SJSA1 (cell line): ENCODE measurements at regions not wholly inside any gene's neighbourhood (a gene's known extent, or its start where the extent isn't known, plus 50 kb on each side); places are given as distances from the start of the nearest gene placed in this dataset.
A peak's percentile ranks its signal among the peaks of the same experiment; 100 is the strongest.
"Not testable (repeated sequence)": the region's sequence is repeated elsewhere in the genome, so short reads cannot be mapped to it uniquely, and the experiment has no call there.

Experiments used
- DNase-seq, 2 experiments: peaks; one replicate each; pipeline ENCODE4 v3.0.0-alpha.2; 2015 to 2020; ENCODE audit warnings: low spot score in 2 of 2, low read depth in 1 of 2
- H3K27ac ChIP-seq: fragments of 250-450 bp; sonication (Bioruptor Pico); 2 replicates; pipeline ENCODE4 v1.5.1; 2020; ENCODE audit warnings: mild to moderate bottlenecking, moderate library complexity
- H3K27me3 ChIP-seq: fragments of 250-450 bp; sonication (Bioruptor Pico); replicated peaks from 2 replicates; pipeline ENCODE4 v1.5.1; 2020; ENCODE audit warnings: mild to moderate bottlenecking, moderate library complexity
- H3K36me3 ChIP-seq: fragments of 250-450 bp; sonication (Bioruptor Pico); 2 replicates; pipeline ENCODE4 v1.5.1; 2020; ENCODE audit warnings: mild to moderate bottlenecking
- H3K4me1 ChIP-seq: fragments of 250-450 bp; sonication (Bioruptor Pico); replicated peaks from 2 replicates; pipeline ENCODE4 v1.6.1; 2021; ENCODE audit warnings: mild to moderate bottlenecking
- H3K4me3 ChIP-seq: fragments of 250-450 bp; sonication (Bioruptor Pico); 2 replicates; pipeline ENCODE4 v1.5.1; 2020; ENCODE audit warnings: mild to moderate bottlenecking
- H3K9me3 ChIP-seq: fragments of 250-450 bp; sonication (Bioruptor Pico); replicated peaks from 2 replicates; pipeline ENCODE4 v1.5.1; 2020; ENCODE audit warnings: mild to moderate bottlenecking

DNA sequence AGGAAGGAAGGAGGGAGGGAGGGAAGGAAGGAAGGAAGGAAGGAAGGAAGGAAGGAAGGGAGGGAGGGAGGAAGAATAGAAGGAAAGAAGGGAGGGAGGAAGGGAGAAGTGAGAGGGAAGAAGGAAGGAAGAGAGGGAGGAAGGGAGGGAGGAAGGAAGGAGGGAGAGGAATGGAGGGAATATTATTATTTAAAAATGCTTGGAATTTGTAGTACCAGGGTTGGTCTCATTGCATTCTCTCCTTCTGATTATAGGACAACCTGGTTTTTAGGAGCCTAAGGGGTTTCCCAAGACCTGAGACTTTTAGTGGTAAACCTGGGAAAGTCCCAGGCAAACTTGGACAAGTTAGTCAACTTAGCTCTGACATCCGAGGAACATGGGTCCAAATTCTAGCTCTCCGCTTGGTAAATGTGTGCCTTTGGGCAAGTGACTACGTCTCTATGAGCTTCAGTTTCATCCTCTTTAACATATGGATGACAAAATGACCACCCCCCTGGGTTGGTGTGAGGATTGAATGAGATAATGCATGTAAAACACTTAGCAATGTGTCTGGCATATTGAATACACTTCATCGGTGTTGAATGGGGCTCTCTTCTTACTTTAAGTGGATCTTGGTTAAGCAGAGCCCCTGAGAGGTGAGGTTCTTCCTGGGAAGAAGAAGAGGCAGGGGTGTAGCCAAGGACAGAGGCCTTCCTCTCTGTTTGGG, 690.7 kb upstream of the TBX3 start:
- Histone ChIP-seq H3K27me3 (no peaks in the 10 kb centered on the region), H3K27ac (peak overlapping the region; percentile 82), H3K9me3 (no peaks in the 10 kb centered on the region), H3K4me1 (peaks cover 16% of the 10 kb centered on the region), H3K4me3 (no peak overlapping the region), H3K36me3 (no peaks in the 10 kb centered on the region)
- DNase-seq, result no peak

DNA sequence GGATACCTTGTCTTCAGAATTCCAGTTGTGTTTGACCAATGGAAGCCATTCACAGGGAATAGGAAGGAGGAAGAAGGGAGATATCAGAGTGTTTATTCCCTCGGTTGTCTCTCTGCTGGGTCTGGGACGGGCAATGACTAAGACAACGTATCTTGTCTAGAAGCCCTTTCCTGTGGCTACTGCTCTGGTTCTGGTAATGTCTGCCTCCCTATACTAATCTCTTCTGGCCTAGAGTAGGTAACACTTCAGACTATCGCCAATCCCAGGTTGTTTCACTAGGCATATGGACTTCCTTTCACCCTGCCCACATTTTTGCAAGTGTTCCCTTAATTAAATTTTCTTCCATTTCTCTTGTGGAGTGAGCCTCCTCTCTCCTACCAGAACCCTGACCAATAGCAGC, 687.7 kb upstream of the TBX3 start:
- Histone ChIP-seq H3K27me3 (no peaks in the 10 kb centered on the region), H3K27ac (no peak overlapping the region), H3K4me1 (peaks cover 16% of the 10 kb centered on the region), H3K9me3 (no peaks in the 10 kb centered on the region), H3K4me3 (no peak overlapping the region), H3K36me3 (no peaks in the 10 kb centered on the region)
- no peak for DNase-seq

DNA sequence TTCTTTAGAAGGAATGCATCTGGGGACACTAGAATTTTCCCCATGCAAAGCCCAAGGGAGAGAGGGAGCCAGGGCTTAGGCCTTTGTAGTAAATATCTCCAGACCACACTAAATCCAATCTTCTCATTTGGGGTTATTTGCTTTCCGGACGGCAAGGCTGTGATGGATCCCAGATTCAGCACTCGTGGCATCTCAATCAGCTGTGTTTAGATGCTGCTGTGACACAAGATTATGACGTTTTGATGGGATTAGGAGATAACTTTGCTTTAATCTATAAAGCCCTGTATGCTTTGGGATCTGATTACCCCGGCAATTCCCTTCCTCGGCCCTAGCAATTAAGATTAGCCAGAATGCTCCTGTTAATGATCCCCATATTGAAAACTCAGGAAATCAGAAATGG, 686.7 kb upstream of the TBX3 start:
- Histone ChIP-seq H3K9me3 (no peaks in the 10 kb centered on the region), H3K27ac (no peak overlapping the region), H3K27me3 (no peaks in the 10 kb centered on the region), H3K4me1 (peaks cover 12% of the 10 kb centered on the region), H3K4me3 (no peak overlapping the region), H3K36me3 (no peaks in the 10 kb centered on the region)
- DNase-seq, result no peak

DNA sequence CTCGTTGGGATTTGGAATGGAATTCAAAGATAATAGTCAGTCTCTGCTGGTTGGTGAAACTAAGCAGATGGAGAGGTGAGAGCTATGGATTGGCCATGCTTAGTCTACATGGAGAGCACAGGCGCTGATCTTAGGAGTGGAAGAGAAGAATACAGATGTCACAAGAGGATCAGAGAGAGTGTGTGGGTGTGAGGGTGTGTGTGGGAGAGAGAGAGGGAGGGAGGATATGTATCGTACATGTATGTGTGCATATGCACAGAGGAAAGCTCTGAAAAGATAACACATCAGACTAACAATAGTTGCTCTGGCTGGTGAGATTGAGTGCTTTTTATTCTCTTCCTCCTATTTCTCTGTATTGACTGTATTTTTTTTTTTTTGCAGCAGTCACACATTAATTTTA, 686.2 kb upstream of the TBX3 start:
- no peak for DNase-seq
- H3K4me1 ChIP-seq, result peaks cover 8% of the 10 kb centered on the region
- H3K9me3 ChIP-seq, result no peaks in the 10 kb centered on the region
- no peaks in the 10 kb centered on the region for H3K27me3 ChIP-seq
- no peak overlapping the region for H3K4me3 ChIP-seq
- no peak overlapping the region for H3K27ac ChIP-seq
- H3K36me3 ChIP-seq, result no peaks in the 10 kb centered on the region

DNA sequence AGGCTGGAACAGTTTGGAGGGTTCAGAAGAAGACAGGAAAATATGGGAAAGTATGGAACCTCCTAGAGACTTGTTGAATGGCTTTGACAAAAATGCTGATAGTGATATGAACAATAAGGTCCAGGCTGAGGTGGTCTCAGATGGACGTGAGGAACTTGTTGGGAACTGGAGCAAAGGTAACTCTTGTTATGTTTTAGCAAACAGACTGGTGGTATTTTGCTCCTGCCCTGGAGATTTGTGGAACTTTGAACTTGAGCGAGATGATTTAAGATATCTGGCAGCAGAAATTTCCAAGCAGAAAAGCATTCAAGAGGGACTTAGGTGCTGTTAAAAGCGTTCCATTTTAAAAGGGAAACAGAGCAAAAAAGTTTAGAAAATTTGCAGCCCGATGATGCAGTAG, 682.3 kb upstream of the TBX3 start:
- not testable (repeated sequence) for H3K4me1 ChIP-seq, DNase-seq, H3K36me3 ChIP-seq, H3K4me3 ChIP-seq, H3K27me3 ChIP-seq, H3K9me3 ChIP-seq, H3K27ac ChIP-seq

DNA sequence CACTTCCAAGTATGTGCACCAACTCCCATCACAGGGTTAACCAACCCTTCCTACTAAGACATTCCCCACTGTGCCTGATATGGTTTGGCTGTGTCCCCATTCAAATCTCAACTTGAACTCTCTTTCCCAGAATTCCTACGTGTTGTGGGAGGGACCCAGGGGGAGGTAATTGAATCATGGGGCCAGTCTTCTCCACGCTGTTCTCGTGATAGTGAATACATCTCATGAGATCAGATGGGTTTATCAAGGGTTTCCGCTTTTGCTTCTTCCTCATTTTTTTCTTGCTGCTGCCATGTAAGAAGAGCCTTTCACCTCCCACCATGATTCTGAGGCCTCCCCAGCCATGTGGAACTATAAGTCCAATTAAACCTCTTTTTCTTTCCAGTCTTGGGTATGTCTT, 681.8 kb upstream of the TBX3 start:
- H3K4me3 ChIP-seq, H3K9me3 ChIP-seq, H3K27me3 ChIP-seq, H3K4me1 ChIP-seq, H3K36me3 ChIP-seq, DNase-seq, H3K27ac ChIP-seq: not testable (repeated sequence)

DNA sequence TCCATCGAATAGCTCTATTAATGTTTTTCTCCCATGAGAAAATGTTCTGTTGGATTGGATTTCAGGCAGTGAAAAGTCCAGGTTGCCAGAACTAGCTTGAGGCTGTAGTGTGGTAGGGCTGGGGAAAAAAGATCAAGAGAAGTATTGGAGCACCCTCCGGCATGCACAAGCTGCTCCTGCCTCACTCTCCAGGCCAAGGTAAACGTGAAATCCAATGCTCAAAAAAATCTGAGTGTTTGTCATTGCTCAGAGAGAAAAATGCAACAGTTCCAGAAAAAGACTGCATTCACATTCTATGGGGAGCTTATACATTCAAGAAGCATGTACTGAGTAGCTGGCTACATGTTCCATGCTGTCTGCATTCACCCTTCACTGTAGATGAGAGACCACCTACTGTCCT, 680.9 kb upstream of the TBX3 start:
- Histone ChIP-seq H3K4me1 (no peaks in the 10 kb centered on the region), H3K9me3 (no peaks in the 10 kb centered on the region), H3K36me3 (no peaks in the 10 kb centered on the region), H3K4me3 (no peak overlapping the region), H3K27ac (no peak overlapping the region), H3K27me3 (no peaks in the 10 kb centered on the region)
- no peak for DNase-seq

DNA sequence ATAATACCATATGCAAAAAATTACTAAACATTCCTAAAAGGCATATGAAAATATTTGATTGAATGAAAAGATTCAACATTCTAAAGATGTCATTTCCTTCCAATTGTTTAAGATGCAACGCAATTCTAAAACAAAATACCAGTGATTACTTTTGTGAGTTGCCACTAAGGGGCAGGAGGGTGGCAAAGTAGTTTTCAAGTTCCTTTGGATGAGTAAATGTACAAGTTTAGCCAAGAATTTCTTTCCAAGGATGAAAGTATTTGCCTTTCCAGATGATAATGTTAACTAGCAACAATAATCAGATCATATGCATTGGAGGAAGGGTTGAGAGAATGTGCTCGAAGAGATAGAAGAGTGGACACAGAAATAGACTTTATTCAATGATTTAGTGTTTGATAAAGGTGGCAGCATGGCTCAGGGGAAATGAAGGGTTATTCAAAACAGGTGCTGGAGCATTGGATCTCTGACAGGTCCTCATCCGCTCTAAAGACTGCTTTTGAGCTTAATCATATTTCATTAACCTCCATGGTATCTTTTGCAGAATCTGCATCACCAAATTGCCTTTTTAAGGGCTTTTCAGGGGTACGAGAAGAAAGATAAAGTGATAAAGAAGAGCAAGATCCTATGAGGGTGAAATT, 678.5 kb upstream of the TBX3 start:
- DNase-seq, result no peak
- Histone ChIP-seq H3K27me3 (no peaks in the 10 kb centered on the region), H3K4me1 (no peaks in the 10 kb centered on the region), H3K9me3 (no peaks in the 10 kb centered on the region), H3K4me3 (no peak overlapping the region), H3K36me3 (no peaks in the 10 kb centered on the region), H3K27ac (no peak overlapping the region)

DNA sequence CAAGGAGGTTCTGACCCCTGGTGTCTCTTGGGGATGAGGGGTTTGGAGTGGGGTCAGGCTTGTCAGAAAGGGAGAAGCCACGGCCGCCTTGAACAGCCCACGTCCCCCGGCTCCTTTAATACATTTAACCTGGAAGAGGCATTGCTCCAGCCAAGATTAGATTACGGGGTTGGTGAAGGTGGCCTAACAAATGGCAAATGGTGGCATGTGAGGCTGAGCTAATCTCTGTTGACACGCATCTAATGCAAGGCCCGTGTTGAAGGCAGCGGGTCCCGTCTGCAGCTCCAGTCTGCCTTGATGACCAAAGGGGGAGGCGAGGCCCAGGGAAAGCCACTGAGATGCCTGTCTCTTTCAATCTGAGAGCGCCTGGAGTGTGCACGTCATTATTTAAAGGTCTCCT, 673.7 kb upstream of the TBX3 start:
- no peak overlapping the region for H3K4me3 ChIP-seq
- peaks cover 15% of the 10 kb centered on the region for H3K4me1 ChIP-seq

DNA sequence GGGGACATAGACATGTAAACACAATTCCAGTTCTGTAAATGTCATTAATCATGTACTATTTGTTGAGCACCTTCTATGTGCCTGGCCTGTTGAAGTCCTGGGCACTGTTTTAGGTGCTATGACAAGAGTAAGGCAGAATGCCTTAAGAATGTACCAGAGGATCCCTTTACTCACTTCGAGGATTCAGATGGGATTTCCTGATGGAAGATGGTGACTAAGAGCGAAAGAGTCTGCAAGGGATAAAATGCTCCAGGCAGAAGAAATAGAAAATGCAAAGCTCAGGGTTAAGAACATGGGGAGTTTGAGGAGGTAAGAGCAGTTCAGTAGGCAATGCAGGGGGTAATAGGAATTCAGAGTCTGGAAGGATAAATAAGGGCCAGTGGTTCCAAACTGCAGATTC, 671.3 kb upstream of the TBX3 start:
- Histone ChIP-seq H3K27me3 (no peaks in the 10 kb centered on the region), H3K27ac (peak overlapping the region; percentile 90; the same call in 1 of the 2 replicates), H3K4me3 (no peak overlapping the region), H3K9me3 (no peaks in the 10 kb centered on the region), H3K4me1 (peaks cover 15% of the 10 kb centered on the region), H3K36me3 (no peaks in the 10 kb centered on the region)
- no peak for DNase-seq

More for the DNA sequence above, 673.7 kb upstream of the TBX3 start:
- Histone ChIP-seq H3K9me3 (no peaks in the 10 kb centered on the region), H3K36me3 (no peaks in the 10 kb centered on the region), H3K27ac (no peak overlapping the region), H3K27me3 (no peaks in the 10 kb centered on the region)
- no peak for DNase-seq

DNA sequence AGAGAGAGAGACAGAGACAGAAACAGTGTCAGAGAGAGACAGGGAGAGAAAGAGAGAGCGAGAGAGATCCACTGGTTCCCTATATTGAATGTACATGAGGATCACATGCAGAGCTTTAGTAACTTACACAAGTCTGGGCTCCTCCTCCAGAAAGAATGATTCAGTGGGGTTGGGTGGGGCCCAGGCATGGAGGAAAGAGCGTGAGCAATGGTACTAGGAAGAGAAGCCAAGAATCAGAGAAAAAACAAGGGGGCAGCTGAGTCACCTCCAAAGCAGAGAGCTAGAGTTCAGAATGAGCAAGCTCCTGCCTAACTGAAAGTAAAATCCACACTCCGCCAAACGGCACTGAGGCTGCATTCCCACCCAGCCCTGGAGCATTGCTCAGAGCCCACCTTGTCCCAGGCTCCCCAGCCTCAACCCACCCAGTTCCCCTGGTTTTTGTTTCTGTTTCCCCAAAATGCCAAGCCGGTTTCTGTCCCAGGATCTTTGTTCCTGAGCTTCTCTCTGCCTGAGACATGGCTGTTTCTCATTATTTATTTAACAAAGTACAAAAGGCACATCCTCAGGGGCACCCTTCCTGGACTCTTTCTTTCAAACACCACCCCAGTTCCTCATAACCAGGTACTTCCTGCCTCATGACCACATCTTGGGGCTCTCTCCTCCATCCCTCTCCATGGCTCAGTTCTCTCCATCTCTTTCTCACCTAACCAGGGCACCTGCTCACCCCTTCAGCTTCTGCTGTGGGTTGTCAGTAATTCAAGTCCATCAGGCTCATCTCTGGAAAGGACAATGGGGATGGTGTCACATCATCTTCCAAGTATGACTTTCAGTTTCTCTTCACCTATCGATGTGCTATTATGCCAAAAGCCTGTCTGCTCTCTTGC, 670.3 kb upstream of the TBX3 start:
- H3K4me3 ChIP-seq, result peak overlapping the region; percentile 31
- peak; percentile 87 to 89 for DNase-seq
- H3K4me1 ChIP-seq, result peaks cover 23% of the 10 kb centered on the region
- no peaks in the 10 kb centered on the region for H3K27me3 ChIP-seq
- peak overlapping the region; percentile 90 for H3K27ac ChIP-seq
- no peaks in the 10 kb centered on the region for H3K36me3 ChIP-seq
- H3K9me3 ChIP-seq, result no peaks in the 10 kb centered on the region

DNA sequence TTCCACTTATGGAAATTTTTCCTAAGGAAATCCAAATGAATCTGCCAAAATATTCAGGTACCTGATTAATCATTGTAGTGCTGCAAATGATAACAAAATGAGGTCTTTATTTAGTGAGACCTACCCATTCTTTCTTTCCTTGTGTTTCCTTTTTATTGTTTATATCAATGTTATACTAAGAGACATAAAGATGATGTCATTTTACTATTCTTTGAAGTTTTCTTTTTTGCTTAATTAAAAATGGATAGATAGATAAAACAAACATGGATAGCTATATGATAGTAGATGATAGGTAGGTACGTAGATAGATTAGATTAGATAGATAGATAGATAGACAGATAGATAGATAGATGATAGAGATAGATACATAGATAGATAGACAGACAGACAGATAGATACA, 669.5 kb upstream of the TBX3 start:
- peak overlapping the region; percentile 90 for H3K27ac ChIP-seq

DNA sequence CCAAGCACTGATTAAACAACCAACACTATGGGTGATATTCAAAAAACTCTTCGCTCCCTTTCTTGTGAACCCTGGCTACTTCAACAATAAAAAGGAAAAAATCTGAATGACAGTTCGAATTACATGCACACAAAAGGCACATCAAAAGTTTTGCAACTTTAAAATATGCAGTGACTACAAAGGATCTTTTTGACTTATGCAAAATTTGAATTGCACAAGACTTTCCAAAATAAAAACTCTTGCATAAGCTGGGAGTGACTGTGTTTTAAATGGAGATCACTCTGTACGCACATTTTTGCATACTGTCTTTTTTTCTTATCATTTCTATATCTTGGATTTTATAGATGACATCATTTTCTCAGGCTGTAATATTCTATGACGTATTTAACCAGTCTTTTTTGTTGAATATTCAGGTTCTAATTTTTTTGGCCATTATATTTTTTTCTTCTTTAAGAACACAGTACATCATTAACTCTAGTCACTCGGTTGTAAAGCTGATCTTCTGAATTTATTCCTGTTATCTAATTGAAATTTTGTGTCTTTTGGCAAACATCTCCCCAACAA, 667.6 kb upstream of the TBX3 start:
- no peaks in the 10 kb centered on the region for H3K9me3 ChIP-seq
- H3K27me3 ChIP-seq, result no peaks in the 10 kb centered on the region
- H3K36me3 ChIP-seq, result no peaks in the 10 kb centered on the region
- H3K4me1 ChIP-seq, result peaks cover 23% of the 10 kb centered on the region
- H3K4me3 ChIP-seq, result no peak overlapping the region
- no peak for DNase-seq
- H3K27ac ChIP-seq, result no peak overlapping the region

More for the DNA sequence above, 669.5 kb upstream of the TBX3 start:
- no peak for DNase-seq
- no peak overlapping the region for H3K4me3 ChIP-seq
- H3K9me3 ChIP-seq, result no peaks in the 10 kb centered on the region
- no peaks in the 10 kb centered on the region for H3K36me3 ChIP-seq
- H3K4me1 ChIP-seq, result peaks cover 23% of the 10 kb centered on the region
- H3K27me3 ChIP-seq, result no peaks in the 10 kb centered on the region

DNA sequence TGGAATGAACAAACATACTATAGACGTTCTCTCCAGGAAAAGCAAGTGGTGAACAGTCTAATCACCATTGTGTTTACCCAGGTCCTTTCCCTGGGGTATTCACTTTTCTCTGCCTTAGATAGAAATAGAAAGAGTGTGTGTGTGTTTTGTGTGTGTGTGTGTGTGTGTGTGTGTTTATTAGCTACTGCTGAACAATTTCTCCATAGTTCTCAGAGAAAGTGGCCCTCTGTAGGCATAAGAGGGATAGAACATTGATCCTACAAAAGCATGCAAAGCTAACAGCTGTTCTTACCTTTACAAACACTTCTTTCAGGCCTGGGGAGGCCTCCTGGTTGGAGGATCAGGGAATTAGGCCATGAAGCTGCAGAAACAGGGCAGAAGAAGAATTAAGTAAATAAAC, 665.7 kb upstream of the TBX3 start:
- no peak overlapping the region for H3K27ac ChIP-seq
- no peak for DNase-seq
- no peaks in the 10 kb centered on the region for H3K9me3 ChIP-seq
- no peaks in the 10 kb centered on the region for H3K36me3 ChIP-seq
- no peak overlapping the region for H3K4me3 ChIP-seq
- peaks cover 16% of the 10 kb centered on the region for H3K4me1 ChIP-seq
- no peaks in the 10 kb centered on the region for H3K27me3 ChIP-seq
